Parathyroid adenoma (tissue), 2 donors: ENCODE measurements at regions not wholly inside any gene's neighbourhood (a gene's known extent, or its start where the extent isn't known, plus 50 kb on each side); places are given as distances from the start of the nearest gene placed in this dataset.

Source experiments
- H2AFZ ChIP-seq: fragments of 300-600 bp; sonication (generic); one replicate; pipeline ENCODE4 v1.7.0; 2017; ENCODE audit warnings: antibody characterized with exemption, mild to moderate bottlenecking
- H3K27ac ChIP-seq: fragments of 300-600 bp; sonication (generic); one replicate; pipeline ENCODE4 v1.7.0; 2017
- H3K27me3 ChIP-seq: fragments of 300-600 bp; sonication (generic); one replicate; pipeline ENCODE4 v1.7.0; 2017; ENCODE audit warnings: low read length; ENCODE audit not compliant: control insufficient read depth, insufficient read depth
- H3K36me3 ChIP-seq: fragments of 300-600 bp; sonication (generic); one replicate; pipeline ENCODE4 v1.7.0; 2017; ENCODE audit warnings: low read length; ENCODE audit not compliant: control insufficient read depth, insufficient read depth
- H3K4me1 ChIP-seq: fragments of 300-600 bp; sonication (generic); one replicate; pipeline ENCODE4 v1.7.0; 2017; ENCODE audit warnings: control low read depth
- H3K4me2 ChIP-seq: fragments of 300-600 bp; sonication (generic); one replicate; pipeline ENCODE4 v1.7.0; 2017; ENCODE audit warnings: low read length
- H3K4me3 ChIP-seq: fragments of 300-600 bp; sonication (generic); one replicate; pipeline ENCODE4 v1.7.0; 2017; ENCODE audit warnings: low read depth, low read length
- H3K79me2 ChIP-seq: fragments of 300-600 bp; sonication (generic); one replicate; pipeline ENCODE4 v1.7.0; 2017; ENCODE audit warnings: control low read depth
- H3K9ac ChIP-seq: fragments of 300-600 bp; sonication (generic); one replicate; pipeline ENCODE4 v1.7.0; 2017; ENCODE audit warnings: mild to moderate bottlenecking
- H3K9me3 ChIP-seq: fragments of 300-600 bp; sonication (generic); one replicate; pipeline ENCODE4 v1.7.0; 2017; ENCODE audit warnings: low read length; ENCODE audit not compliant: control insufficient read depth
- CTCF ChIP-seq: fragments of 300-600 bp; sonication (generic); IDR thresholded peaks from one replicate; pipeline ENCODE4 v1.7.0; 2017; ENCODE audit warnings: antibody characterized with exemption, mild to moderate bottlenecking
- donor health status: primary hyperparathyroidism.

- H3K36me3 ChIP-seq: no peaks in the 10 kb centered on the region
- H3K4me3 ChIP-seq: no peak overlapping the region
- no peak overlapping the region for H3K27ac ChIP-seq
- no peaks in the 10 kb centered on the region for H3K27me3 ChIP-seq
- no peak overlapping the region for H3K9ac ChIP-seq
- no peaks in the 10 kb centered on the region for H3K79me2 ChIP-seq
- no peak overlapping the region for H3K4me2 ChIP-seq
- TF ChIP-seq CTCF: no peak
- H3K9me3 ChIP-seq: no peaks in the 10 kb centered on the region
- H3K4me1 ChIP-seq: no peaks in the 10 kb centered on the region
- no peak overlapping the region for H2AFZ ChIP-seq
These were observed 67.2 kb downstream of the KIF4B start for GRCh38 chr5:155080721-155081120.

DNA sequence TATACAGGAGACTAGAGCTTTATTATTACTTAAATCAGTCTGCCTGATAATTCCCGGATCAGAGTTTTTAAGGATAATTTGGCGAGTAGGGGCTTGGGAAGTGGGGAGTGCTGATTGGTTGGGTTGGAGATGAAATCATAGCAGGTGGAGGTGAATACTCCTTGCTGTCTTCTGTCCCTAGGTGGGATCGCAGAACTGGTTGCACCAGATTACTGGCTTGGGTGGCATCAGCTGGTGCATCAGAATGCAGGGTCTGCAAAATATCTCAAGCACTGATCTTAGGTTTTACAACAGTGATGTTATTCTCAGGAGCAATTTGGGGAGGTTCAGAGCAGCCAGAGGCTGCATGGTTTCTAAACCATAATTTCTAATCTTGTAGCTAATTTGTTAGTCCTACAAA, 68.1 kb downstream of the KIF4B start:
- H2AFZ ChIP-seq: no peak overlapping the region
- H3K79me2 ChIP-seq: no peaks in the 10 kb centered on the region
- H3K4me3 ChIP-seq: no peak overlapping the region
- no peak for TF ChIP-seq CTCF
- no peaks in the 10 kb centered on the region for H3K27me3 ChIP-seq
- H3K36me3 ChIP-seq: no peaks in the 10 kb centered on the region
- H3K4me2 ChIP-seq: no peak overlapping the region
- H3K4me1 ChIP-seq: no peaks in the 10 kb centered on the region
- no peak overlapping the region for H3K27ac ChIP-seq
- H3K9ac ChIP-seq: no peak overlapping the region
- no peaks in the 10 kb centered on the region for H3K9me3 ChIP-seq

GRCh38 chr5:155082401-155082800, 68.8 kb downstream of the KIF4B start:
- H3K27ac ChIP-seq: no peak overlapping the region
- H3K4me2 ChIP-seq: no peak overlapping the region
- no peaks in the 10 kb centered on the region for H3K79me2 ChIP-seq
- TF ChIP-seq CTCF: no peak
- no peak overlapping the region for H2AFZ ChIP-seq
- H3K27me3 ChIP-seq: no peaks in the 10 kb centered on the region
- H3K9me3 ChIP-seq: no peaks in the 10 kb centered on the region
- no peaks in the 10 kb centered on the region for H3K36me3 ChIP-seq
- no peak overlapping the region for H3K9ac ChIP-seq
- no peaks in the 10 kb centered on the region for H3K4me1 ChIP-seq
- H3K4me3 ChIP-seq: no peak overlapping the region

- H3K9me3 ChIP-seq: no peaks in the 10 kb centered on the region
These were observed 71.9 kb downstream of the KIF4B start for GRCh38 chr5:155085282-155085989.

More at GRCh38 chr5:155085282-155085989, 71.9 kb downstream of the KIF4B start:
- H3K4me2 ChIP-seq: no peak overlapping the region
- H3K9ac ChIP-seq: no peak overlapping the region
- no peaks in the 10 kb centered on the region for H3K79me2 ChIP-seq
- no peak overlapping the region for H3K4me3 ChIP-seq
- no peak for TF ChIP-seq CTCF
- H3K27me3 ChIP-seq: no peaks in the 10 kb centered on the region
- no peaks in the 10 kb centered on the region for H3K4me1 ChIP-seq
- no peak overlapping the region for H2AFZ ChIP-seq
- no peaks in the 10 kb centered on the region for H3K36me3 ChIP-seq
- no peak overlapping the region for H3K27ac ChIP-seq
